A673 (cell line): ENCODE measurements at regions not wholly inside any gene's neighbourhood (a gene's known extent, or its start where the extent isn't known, plus 50 kb on each side); places are given as distances from the start of the nearest gene placed in this dataset.

Experiments used
- CTCF ChIP-seq: fragments of 300-800, 200-600 bp; sonication (generic); conservative IDR thresholded peaks from 2 replicates; pipeline ENCODE4 v1.5.1; 2017; ENCODE audit warnings: low read depth, mild to moderate bottlenecking, antibody characterized with exemption, low read length, moderate library complexity, mixed read lengths
- EZH2 ChIP-seq: fragments of 200-600 bp; sonication (generic); IDR thresholded peaks from 2 replicates; pipeline ENCODE4 v1.6.1; 2017; ENCODE audit warnings: borderline replicate concordance, low read depth, mild to moderate bottlenecking, mixed read lengths, antibody characterized with exemption, low read length; ENCODE audit not compliant: poor library complexity, severe bottlenecking

- TF ChIP-seq CTCF (no peak), EZH2 (no peak)
These were observed 370.9 kb downstream of the NR4A2 start for GRCh38 chr2:155961641-155962040.
